M059J (cell line): ENCODE measurements at regions not wholly inside any gene's neighbourhood (a gene's known extent, or its start where the extent isn't known, plus 50 kb on each side); places are given as distances from the start of the nearest gene placed in this dataset.
A peak's percentile ranks its signal among the peaks of the same experiment; 100 is the strongest.

ENCODE experiments used
- DNase-seq: peaks from one replicate; pipeline ENCODE4 v3.0.0-alpha.2; 2012; ENCODE audit warnings: low read depth

GRCh38 chr11:27771516-27771915, 71.3 kb upstream of the BDNF start:
- DNase-seq = no peak

GRCh38 chr11:27770576-27770975, 70.3 kb upstream of the BDNF start:
- DNase-seq = peak; percentile 88

- DNase-seq = no peak
These were observed 63.5 kb upstream of the BDNF start for GRCh38 chr11:27763736-27764135.

- no peak for DNase-seq
These were observed 61.1 kb upstream of the BDNF start for GRCh38 chr11:27761356-27761755.

GRCh38 chr11:27757953-27758352, 57.7 kb upstream of the BDNF start:
- DNase-seq = peak; percentile 99

- peak; percentile 99 for DNase-seq
These were observed 54.1 kb upstream of the BDNF start for GRCh38 chr11:27754035-27755017.
